ENCODE measurements at regions not wholly inside any gene's neighbourhood (a gene's known extent, or its start where the extent isn't known, plus 50 kb on each side); places are given as distances from the start of the nearest gene placed in this dataset.
"Not testable (repeated sequence)": the region's sequence is repeated elsewhere in the genome, so short reads cannot be mapped to it uniquely, and the experiment has no call there.

- TF ChIP-seq EZH2 (IDR thresholded peaks at IDR 0.05; ENCODE audit: borderline replicate concordance, low read depth, low read length, severe bottlenecking); CTCF (IDR thresholded peaks at IDR 0.05; ENCODE audit: borderline replicate concordance, extremely low read depth, low read length, poor library complexity, severe bottlenecking): not testable (repeated sequence)
Measured at GRCh38 chr2:111367080-111367479, 246.4 kb downstream of the BCL2L11 start.
